ENCODE measurements at regions not wholly inside any gene's neighbourhood (a gene's known extent, or its start where the extent isn't known, plus 50 kb on each side); places are given as distances from the start of the nearest gene placed in this dataset.

DNA sequence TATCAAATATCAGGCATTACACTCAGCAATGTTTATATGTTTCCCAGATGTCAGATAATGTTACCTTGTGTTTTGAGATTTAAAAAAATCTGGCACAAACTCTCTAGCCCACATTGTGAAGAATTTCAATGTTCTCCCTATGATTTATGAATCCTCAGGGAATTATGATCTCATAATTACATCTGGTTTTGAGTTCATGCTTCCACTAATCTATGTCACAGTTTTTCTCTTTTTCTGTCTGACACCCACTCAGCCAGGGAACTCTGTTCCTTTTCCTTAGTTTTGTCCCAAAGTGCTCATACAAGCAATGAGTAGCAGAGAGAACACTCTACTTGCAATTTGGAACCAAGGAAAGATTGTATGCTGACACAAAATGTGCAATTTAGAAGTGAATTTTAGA lies 212.1 kb upstream of the POF1B start:
- no peak for TF ChIP-seq CTCF (IDR thresholded peaks at IDR 0.05)
- TF ChIP-seq POLR2AphosphoS5 (IDR thresholded peaks at IDR 0.05; ENCODE audit: low read depth, low read length) = no peak
